Renal cortical epithelial cell (primary cell): ENCODE measurements at regions not wholly inside any gene's neighbourhood (a gene's known extent, or its start where the extent isn't known, plus 50 kb on each side); places are given as distances from the start of the nearest gene placed in this dataset.
A peak's percentile ranks its signal among the peaks of the same experiment; 100 is the strongest.

Source experiments
- DNase-seq: peaks from one replicate; pipeline ENCODE4 v3.0.0-alpha.2; 2011; ENCODE audit warnings: low read depth

DNA sequence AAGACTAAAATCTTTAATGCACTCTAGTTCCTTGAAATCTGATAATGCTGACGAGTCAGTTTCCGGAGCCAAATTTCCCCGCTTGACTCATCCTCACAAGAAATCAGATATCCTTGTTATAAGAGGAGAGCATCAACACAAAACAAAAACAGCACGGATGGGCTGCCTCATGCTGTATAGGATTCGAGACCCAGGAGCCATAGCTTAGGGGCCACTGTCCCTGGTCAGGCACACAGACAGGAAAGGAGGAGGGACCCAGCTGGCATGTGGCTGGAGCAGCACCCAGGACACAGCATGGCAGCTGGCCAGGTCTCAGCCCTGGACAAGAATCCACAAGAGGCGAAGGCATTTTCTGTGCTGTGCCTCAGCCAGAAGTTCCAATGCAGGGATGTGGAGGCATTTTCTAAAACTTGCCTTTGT, 110.2 kb upstream of the SPATA13 start:
- peak; percentile 38 for DNase-seq

DNA sequence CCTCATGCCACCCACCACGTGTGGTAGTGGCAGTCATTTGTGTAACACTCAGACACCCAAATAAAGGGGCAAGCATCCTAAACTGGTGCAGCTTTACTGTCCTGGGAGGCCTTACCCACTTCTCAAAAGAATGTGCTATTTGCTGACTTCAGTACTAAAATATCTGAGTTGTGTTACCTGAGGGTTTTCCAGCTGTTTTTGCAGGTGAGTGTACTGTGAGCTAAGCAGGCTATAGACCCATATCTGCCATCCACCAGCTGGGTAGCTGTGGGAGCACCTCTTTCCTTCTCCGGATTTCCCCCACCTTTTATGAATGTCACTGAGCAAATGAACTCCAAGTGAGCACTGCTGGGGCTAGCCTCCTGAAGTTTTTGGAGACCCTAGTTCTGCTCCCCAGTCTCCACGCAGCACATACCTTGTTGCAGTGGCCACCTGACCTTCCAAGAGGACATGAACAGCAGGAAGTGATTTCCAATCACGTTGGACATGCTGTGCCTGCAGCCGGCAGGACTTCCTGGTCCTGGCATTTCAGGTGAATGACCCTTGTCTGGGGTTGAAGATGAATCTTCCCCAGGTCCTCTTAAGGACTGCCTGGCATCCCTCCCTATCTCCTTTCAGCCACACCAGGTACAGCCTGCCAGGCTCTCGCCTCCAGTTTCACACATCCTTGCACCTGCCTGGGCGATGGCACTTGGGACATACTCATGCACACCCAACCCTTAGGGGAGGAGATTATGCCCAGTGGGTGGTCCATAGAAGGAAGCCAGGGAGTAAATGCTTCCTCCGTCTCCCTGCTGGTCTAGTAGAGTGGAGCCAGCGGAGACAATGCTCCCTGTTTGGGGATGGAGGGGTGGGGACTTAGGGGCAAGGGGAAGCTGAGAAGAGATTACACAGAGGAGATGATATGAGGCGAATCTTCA, 109.5 kb upstream of the SPATA13 start:
- no peak for DNase-seq

DNA sequence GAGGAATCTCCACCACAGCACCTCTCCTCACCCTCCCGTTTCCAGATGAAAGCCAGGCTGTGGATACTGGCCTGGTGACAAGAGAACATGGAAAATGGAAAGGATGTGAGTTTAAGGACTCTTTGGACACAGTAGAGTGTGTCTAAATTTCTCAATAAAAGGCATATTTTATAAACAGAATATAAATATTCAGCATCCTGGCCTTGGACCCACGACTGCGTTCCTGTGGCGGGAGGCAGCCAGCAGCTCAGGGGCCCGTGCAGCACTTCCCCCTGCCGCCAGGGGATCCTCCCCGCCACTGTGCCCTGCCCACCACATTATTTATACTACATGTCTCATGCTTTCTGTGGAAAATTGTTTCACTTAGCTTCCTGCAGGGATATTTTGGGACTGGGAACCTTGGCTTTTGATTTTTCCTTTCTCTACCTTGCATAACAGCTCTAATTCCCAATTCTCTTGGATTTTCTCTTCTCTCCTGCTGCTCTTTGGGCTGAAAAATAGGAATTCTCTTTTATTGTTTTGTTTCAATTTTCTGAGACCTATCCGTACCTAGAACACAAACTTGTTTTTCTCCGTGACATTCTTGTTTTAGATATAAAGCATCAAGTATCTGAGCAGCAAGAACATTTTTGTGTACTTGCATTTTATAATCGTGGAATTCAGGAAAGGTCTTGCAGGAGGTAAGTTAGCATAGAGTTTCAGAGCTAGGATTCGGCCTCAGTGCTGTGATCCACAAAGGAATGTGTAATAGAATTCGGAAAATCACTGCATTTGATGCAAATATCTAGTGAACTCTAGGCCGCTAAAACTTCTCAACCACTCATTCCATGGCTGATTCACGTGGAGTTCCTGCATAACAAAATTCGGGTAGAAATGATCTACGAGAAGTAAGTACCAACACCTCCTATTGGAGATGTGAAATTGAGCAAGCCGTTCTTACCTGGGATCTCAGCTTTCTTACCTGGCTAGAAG, 107.7 kb upstream of the SPATA13 start:
- peak; percentile 36 for DNase-seq

DNA sequence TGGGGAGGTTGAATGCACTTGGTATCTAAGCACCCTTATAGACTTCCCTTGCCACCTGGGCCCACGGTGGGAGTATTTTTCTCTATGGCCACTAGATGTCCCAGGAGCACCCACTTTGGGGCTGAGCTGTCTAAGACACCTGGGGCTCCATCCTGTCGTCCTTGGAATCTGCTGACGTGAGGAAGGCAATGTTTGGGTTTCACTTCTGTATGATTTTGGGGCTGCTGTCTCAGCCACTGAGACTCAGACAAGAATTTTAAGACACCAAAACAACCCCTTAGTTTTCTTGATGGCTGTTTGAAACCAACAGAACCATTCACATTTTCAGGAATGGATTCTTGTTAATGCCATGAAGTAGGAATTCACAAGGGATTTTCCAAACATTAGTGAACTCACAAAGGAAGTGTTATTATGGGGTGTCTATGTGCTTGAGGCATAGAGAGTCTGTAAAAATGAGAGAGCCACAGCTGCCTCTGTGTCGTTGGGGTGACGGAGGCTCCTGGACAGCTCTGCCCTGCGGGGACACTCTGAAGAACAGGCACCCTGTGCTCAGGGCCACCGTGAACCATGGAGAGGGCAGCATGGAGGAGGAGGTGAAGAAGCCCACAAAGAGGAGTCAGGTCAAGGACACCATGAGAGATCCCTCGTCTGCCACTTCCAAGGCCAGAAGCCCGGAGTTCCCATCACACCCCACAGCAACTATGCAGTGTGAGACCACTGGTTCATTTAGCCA, 106.8 kb upstream of the SPATA13 start:
- peak; percentile 65 for DNase-seq

DNA sequence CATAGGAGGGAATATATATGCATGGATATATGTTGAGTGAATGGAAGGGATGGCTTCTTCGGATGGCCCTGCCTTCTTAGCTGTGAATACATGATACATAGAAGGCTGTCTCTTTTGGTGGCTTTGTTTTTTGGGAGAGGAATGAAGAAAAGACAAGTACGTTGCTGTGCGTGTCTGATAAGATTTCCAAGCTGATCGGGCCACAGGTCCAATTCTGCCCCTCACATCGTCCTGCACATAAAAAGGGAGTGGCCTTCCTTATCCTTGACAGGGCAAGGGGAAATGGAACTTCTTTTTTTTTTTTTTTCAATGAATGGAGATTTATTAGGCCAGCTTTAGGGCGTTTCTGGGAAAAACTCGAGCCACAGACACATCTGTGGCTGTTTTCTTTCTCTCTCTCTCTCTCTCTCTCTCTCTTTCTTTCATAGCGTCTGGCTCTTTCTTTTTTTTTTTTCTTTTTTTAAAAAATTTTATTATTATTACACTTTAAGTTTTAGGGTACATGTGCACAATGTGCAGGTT, 103.8 kb upstream of the SPATA13 start:
- no peak for DNase-seq

DNA sequence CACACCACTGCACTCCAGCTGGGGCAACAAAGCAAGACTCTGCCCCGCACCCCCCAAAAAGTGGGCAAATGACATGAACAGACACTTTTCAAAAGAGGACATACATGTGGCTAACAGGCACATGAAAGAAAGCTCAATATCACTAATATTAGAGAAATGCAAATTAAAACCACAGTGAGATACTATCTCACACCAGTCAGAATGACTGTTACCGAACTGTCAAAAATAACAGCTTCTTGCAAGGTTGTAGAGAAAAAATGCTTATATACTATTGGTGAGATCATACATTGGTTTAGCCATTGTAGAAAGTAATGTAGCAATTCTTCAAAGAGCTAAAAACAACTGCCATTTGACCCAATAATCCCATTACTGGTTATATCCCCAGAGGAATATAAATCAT, 99.5 kb upstream of the SPATA13 start:
- no peak for DNase-seq

DNA sequence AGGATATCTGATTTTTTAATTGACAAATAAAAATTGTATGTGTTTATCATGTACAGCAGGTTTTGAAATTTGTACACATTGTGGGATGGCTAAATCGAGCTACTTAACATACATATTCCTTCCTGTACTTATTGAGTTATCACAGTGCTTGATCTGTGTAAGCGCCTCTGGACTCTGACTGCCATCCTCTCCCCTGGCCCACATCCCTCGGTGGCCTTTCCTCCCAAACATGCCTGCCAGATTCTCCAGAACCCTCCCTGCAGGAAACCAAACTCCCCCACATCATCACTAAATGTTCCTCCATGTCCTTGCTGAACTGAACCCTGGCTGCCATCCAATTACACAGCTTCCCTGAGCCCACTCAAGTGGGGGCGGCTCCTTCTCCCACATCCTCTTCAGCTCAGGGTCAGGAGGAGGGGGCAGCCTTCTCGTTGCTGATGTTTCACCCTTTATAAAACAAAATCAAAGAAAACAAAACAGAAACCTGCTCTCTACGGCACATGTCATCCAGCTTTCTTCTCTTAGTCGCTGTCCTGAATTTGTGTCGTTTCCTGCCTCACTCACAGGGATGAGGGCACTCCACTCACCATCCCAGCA, 97.1 kb upstream of the SPATA13 start:
- DNase-seq, result no peak

DNA sequence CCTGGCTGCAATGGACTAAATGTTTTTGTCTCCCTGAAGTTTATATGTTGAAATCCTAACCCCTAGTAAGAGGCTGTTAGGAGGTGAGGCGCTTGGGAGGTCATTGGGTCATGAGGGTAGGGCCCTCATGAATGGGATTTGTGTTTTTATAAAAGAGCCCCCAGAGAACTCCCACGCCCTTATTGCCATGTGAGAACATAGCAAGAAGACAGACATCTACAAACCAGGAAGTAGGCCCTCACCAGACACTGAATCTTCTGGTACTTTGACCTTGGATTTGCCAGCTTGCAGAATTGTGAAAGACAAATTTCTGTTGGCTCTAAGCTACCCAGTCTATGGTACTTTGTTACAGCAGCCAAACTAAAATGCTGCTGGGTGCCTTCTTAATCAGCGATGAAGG, 96.1 kb upstream of the SPATA13 start:
- DNase-seq, result no peak

DNA sequence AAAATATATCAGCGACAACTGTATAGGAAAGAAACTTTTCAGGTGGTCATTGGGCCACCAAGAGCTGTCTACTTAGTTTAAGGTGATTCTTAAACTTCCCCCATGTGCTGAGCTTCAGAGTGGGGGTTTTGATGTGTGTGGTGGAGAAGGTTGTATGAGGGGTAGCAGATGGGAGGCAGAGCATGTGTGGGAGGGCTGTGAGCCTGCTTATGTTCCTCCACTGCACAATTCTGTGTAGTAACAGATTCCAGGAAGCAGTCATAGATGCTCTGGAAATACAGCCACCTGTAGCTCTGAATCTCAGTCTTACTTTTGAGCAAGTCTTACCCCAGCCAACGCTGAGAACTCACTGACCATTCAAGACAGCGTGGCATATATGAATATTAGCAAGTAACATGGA, 95.3 kb upstream of the SPATA13 start:
- no peak for DNase-seq

DNA sequence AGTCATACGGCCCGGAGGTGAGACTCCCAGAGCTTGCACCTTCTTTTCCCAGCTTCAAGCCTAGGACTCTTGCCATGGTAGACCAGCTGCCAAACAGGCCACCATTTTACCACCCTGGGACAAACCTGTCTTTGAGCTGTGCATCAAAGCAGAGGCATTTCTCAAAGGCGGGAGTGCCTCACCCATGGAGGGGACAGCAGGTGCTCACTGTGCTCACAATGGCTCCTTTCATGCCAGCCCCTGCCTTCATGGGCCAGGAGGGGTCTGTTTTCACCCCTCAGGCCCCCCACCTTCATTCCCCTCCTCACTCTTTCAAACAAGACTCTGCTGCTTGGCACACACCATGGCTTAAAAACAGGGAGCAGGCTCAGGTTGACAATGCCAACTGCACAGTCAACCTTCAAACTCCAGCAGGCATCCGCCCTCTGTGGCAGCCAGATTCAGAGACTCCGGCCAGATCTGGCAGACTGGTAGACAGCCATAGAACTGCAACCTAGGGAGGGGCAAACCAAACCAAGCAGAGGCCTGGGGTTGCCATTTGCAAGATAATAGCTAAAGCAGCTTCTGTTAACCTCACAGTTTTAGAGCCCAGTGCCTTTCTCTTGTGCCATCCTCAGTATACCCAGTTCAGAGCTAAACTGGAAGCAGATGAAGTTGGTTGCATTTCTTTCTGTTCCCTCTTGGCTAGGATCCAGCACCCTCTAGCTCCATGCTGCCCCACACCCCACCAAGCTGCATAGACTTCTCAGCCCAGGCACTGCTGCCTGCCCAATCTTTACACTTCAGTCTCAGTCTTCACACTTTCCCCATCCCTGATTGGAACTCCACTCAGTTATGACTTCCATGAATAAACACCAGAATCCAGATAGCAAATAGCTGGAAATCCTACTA, 93.9 kb upstream of the SPATA13 start:
- DNase-seq, result no peak

DNA sequence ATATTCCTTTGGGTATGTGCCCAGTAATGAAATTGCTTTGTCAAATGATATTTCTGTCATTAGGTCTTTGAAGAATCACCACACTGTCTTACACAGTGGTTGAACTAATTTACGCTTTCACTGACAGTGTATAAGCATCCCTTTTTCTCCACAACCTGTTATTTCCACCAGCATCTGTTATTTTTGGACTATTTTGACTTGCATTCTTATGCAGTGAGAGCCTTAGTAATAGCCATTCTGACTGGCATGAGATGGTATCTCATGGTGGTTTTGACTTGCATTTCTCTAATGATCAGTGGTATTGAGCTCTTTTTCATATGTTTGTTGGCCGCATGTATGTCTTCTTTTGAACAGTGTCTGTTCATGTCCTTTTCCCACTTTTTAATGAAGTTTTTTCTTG, 92.0 kb upstream of the SPATA13 start:
- DNase-seq, result no peak

DNA sequence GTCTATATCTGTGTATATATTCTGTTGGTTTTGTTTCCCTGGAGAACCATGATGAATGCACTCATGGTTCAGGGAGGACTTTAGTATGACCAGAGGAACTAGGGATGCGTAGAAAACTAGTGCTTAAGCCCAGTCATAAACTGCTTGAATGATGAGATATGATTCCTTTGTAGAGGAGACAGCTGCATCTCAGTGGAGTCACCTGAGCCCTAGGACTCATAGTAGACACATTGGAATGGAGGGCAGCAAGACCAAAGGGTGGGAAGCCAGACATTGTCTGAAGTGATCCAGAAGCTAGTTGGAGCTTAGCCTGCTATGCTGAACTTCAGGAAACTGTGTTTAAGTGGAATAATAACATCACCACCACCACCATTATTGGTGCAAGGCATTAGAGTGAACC, 89.5 kb upstream of the SPATA13 start:
- no peak for DNase-seq

DNA sequence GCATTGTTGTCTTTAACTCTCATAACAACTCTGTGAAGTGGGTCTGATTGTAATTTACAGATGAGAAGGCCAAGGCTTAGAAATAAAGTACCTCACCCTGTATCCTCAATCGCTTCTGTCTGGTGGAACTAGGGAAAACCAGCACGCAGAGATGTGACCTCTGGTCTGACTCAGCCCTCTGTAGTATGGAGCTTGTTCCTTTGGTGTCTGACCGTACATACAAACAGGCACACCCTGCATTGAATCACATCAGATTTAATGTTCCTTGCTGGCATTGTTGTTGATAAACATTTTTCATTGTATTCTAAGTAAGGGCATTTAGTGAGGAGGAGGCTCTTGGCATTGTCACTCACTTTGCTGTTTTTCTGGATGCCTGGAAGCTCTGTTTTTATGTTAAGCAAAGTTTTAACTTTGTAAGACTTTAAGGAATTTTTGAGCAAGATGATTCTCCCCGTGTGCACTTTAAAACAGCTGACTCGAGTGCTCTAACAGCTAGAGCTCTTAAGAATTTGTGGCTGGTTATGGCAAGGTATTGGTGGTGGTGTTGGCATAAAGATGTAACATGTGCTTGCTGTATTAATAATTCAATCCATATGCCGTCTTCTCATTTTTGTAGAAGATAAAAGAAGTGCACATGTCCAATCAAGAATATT, 89.0 kb upstream of the SPATA13 start:
- peak; percentile 92 for DNase-seq

DNA sequence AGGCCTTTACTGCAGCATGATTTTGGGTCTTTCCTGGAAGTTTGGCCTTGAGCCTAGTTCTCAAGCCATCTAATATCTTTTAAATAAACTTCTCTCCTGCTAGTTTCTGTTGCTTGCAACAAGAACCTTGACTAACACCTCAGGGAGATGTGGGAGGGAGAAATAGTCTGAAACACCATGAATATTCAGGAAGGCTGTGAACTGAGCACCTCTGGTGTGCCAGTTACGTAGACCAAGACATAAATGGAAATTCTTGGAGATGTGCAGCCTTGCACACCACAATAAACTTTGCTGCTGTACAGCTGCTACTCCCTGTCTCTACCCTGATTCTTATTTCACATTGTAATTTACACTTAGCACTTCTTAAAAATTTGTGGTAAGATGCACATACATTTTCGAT, 86.9 kb upstream of the SPATA13 start:
- DNase-seq, result peak; percentile 25

DNA sequence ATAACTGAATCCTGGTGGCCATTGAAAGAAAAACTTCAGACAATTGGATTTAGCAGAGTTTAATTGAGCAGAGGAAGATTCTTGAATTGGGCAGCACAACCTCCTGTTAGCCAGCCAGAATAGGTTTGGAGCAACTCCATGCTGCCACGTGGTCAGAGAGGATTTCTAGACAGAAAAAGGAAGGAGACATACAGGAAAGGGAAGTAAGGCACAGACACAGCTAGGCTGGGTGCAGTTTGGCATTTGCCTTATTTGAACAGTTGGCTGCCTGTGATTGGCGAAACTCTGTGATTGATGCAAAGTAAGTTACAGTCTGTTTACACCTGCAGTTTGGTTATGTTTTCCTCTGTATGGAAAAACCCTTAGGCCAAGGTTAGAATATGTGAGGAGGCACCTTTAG, 85.8 kb upstream of the SPATA13 start:
- DNase-seq, result peak; percentile 57

DNA sequence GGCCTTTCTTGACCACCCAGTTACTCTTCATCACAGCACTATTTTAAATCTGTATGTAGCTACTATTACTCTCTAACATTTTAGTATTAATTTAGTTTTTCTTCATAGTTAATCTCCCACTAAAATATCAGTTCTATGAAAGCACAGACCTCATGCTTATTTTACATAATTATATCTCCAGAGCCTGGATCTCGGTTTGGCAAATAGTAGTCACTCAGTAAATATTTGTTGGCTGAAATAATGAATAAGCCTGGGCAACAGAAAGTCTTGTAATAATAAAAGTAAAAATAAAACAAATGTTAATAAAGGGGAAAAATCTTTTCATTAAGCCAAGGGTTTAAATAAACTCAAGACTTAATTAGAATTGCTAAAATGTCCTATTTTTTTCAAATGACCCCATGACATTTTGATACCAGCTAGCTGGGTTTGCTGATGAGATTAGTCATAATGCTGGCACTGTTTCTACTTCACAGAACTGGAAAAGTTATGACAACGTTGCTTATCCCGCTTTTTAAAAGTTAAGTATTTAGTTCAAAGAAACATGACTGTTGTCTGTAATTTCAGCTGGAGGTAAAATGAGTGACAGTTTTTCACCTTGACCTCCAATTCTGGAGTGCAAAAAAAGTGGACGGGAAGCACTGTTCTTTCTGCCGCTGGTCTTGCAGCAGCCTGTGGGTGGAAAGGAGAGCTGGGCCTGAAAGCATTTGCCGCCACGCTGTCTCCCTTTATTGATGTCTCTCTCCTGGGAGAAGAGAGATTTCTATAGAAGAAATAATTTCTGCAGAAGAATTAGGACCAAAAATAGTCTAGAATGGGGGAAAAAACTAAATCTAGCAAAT, 85.2 kb upstream of the SPATA13 start:
- peak; percentile 84 for DNase-seq

DNA sequence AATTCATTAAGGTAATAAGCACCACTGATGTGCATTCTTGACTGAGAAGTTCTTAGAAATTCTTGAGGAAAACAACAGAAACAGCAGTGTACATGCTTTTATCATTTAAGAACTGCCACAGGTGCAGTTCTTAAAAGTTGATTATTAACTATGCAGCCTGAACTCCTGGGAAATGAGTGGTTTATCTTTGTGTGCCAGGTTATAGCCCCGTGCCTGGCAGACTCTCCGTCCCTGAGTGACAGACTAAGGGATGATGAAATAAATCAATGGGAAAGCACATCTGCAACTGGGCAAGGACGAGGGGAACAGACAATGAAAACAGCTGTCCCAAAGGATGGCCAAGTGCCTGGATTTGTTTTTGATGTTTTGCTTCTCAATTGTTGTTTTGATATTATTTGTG, 84.4 kb upstream of the SPATA13 start:
- DNase-seq, result peak; percentile 90

DNA sequence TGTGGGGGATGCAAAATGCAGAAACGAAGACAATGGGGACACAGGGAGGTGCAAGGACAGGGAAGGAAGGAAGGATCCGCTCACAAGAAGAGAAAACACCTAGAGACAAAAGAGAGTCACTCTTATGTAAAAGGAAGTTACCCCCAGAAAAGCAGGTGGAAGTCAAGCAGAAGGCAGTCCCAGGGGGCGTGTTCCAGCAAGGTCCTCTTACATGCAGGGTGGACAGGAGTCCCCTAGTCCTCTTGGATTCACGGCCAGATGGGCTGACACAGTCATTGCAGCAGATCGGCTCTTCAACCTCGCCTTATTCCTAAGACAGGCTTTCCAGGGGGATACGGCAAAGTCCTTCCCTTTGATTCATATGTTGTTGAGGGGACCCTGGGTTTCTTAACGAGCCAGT, 83.9 kb upstream of the SPATA13 start:
- DNase-seq, result no peak

DNA sequence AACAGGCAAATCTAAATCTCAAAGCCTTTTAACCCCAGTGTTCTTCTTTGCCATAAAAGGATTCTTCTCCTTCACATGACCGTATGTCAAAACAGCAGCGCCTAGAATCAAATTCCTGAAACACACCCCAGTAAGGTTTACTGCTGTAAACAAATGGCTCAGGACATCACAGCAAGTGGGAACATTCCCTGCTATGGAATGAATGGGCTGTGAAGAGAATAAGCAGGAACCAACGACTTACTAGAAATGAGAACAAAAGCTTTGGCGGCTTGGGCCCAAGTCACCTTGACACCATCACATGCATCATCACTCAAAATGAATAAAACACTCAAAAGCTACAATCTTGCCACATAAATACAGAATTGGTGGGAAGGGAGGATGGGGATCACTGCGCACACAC, 80.4 kb upstream of the SPATA13 start:
- DNase-seq, result peak; percentile 52
